Ascending aorta (tissue), 2 donors: ENCODE measurements at regions not wholly inside any gene's neighbourhood (a gene's known extent, or its start where the extent isn't known, plus 50 kb on each side); places are given as distances from the start of the nearest gene placed in this dataset.

ENCODE experiments used
- DNase-seq, 2 donors: peaks; one replicate each; pipeline ENCODE4 v3.0.0-alpha.2; 2019; ENCODE audit warnings: low spot score in 2 of 2
- H3K27ac ChIP-seq, 2 donors: fragments of 200-600 bp; sonication (generic); one replicate each; pipeline ENCODE4 v1.5.1; 2016 to 2017; ENCODE audit warnings: mild to moderate bottlenecking in 1 of 2
- H3K27me3 ChIP-seq: fragments of 200-600 bp; sonication (generic); one replicate; pipeline ENCODE4 v1.5.1; 2017
- H3K36me3 ChIP-seq, 2 donors: fragments of 200-600 bp; sonication (generic); one replicate each; pipeline ENCODE4 v1.5.1; 2016
- H3K4me1 ChIP-seq, 2 donors: fragments of 200-600 bp; sonication (generic); one replicate each; pipeline ENCODE4 v1.5.1; 2016 to 2017; ENCODE audit warnings: mild to moderate bottlenecking in 1 of 2
- H3K4me3 ChIP-seq, 2 donors: fragments of 200-600 bp; sonication (generic); one replicate each; pipeline ENCODE4 v1.5.1; 2016 to 2017; ENCODE audit warnings: mild to moderate bottlenecking in 1 of 2
- H3K9me3 ChIP-seq, 2 donors: fragments of 200-600 bp; sonication (generic); one replicate each; pipeline ENCODE4 v1.5.1; 2016
- intact Hi-C: fragments of 100-400 bp; cut with DNase I; formaldehyde crosslinking; loops from one replicate; pipeline ENCODE4 v1.15.1; 2023
- TF ChIP-seq, protein P1 (sequence below), 3 experiments: fragments of 200-600 bp in 2 of 3; fragments of 450-650 bp in 1 of 3; sonication (generic) in 2 of 3; IDR thresholded peaks; one replicate each; pipeline ENCODE4 v1.5.1; 2016 to 2019; ENCODE audit warnings: antibody characterized with exemption in 3 of 3, mild to moderate bottlenecking in 1 of 3, moderate library complexity in 1 of 3

DNA sequence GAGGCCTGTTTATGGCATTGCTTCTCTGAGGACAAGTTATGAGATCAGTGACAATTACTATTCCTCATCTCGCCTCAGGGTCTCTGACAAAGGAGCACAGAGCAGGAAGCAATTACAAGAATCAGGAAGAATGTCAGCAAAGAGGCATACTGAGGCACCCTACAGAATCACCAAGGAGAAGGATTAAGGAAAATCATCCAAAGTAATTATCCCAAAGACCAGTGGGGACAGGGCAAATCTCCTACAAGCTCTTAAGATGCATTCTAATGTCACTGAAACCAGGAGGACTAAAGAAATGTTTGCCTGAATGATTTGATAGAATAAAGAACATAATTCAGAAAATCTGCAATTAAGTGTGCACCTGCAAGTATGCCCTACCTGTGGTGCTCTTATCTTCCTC lies 206.2 kb downstream of the RCHY1 start:
- intact Hi-C loops, result no loop called here
- Histone ChIP-seq H3K27ac (no peak overlapping the region), H3K4me3 (no peak overlapping the region), H3K36me3 (no peaks in the 10 kb centered on the region), H3K9me3 (peaks cover 0 to 7% of the 10 kb centered on the region in 2 donors), H3K27me3 (no peaks in the 10 kb centered on the region), H3K4me1 (no peaks in the 10 kb centered on the region)
- no peak for DNase-seq
- TF ChIP-seq, protein P1, sequence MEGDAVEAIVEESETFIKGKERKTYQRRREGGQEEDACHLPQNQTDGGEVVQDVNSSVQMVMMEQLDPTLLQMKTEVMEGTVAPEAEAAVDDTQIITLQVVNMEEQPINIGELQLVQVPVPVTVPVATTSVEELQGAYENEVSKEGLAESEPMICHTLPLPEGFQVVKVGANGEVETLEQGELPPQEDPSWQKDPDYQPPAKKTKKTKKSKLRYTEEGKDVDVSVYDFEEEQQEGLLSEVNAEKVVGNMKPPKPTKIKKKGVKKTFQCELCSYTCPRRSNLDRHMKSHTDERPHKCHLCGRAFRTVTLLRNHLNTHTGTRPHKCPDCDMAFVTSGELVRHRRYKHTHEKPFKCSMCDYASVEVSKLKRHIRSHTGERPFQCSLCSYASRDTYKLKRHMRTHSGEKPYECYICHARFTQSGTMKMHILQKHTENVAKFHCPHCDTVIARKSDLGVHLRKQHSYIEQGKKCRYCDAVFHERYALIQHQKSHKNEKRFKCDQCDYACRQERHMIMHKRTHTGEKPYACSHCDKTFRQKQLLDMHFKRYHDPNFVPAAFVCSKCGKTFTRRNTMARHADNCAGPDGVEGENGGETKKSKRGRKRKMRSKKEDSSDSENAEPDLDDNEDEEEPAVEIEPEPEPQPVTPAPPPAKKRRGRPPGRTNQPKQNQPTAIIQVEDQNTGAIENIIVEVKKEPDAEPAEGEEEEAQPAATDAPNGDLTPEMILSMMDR (IDR thresholded peaks at IDR 0.05), result no peak

DNA sequence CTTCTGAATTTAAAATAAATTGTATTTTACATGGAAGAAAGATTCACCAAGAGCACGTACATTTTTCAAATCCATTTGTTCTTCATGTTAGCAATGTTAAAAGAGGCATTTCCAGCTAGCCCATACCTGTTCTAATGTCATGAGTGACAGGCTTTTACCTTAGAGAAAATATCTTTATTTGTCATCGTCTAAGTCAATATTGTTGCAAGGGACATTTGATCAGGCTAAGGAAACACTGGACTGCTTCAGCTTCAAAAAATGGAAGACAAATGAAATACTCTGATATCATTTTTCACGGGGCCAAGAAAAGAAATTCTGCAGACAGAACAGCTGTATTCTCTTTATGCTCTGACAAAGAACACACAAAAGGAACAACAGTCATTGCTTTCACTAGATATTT lies 207.7 kb downstream of the RCHY1 start:
- intact Hi-C loops, result no loop called here
- no peak for DNase-seq
- peaks cover 0 to 7% of the 10 kb centered on the region in 2 donors for H3K9me3 ChIP-seq

DNA sequence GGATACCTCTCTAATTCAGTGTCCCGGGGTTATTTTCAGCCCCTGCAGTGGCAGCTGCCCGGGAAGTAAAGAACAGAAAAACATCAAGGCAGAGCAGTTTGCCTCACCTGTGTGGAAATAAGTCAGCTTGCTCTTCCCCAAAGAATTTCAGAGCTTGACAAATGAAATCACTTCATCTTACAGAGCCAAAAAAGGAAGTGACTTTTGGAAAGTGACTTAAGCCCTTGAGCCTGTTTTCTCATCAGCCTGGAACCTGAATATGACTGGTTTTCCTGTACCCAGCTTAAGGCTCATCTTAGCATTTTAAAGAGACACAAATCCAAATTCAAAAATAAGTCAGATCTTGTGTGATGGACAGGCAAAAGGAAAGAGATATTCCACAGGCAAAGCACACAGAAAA lies 211.6 kb downstream of the RCHY1 start:
- H3K36me3 ChIP-seq, result no peaks in the 10 kb centered on the region
- no peak overlapping the region for H3K27ac ChIP-seq
- TF ChIP-seq, protein P1 (IDR thresholded peaks at IDR 0.05), result no peak
- no peaks in the 10 kb centered on the region for H3K4me1 ChIP-seq
- H3K4me3 ChIP-seq, result no peak overlapping the region
- intact Hi-C loops, result no loop called here
- H3K9me3 ChIP-seq, result peaks cover 0 to 3% of the 10 kb centered on the region in 2 donors
- DNase-seq, result no peak
- no peaks in the 10 kb centered on the region for H3K27me3 ChIP-seq

More for the DNA sequence above, 207.7 kb downstream of the RCHY1 start:
- no peak overlapping the region for H3K4me3 ChIP-seq
- H3K27ac ChIP-seq, result no peak overlapping the region
- no peaks in the 10 kb centered on the region for H3K36me3 ChIP-seq
- H3K4me1 ChIP-seq, result no peaks in the 10 kb centered on the region
- H3K27me3 ChIP-seq, result no peaks in the 10 kb centered on the region
- TF ChIP-seq, protein P1 (IDR thresholded peaks at IDR 0.05), result no peak

DNA sequence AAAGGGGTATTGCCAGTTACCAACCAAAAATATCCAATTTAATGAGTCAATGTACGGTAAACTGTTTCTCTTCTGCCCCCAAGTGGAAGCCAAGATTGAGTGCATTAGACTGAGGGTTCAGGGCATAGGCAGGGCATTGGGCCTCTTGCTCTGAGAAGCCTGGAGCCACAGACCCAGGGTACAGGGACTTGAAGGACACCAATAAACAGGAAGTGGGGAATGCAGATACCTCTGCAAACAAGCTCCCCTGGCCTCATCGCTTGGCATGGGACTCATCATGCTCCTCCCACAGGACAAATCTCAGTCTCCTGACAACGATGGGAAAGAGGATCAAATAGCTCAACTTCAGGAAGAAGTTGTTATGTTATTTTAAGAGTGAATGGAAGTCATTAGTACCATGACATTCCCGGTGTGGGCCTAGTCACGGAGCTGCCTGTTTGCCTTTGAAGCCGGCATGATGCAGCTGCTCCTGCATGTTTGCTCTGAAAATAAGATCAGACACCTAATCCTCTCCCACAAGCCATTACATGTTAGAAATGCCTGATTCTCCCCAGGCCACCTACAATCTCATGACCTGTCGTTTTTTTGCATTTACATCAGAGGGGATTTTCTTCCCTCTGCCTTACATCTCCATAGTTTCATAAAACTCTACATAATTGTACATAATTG lies 224.2 kb downstream of the RCHY1 start:
- no peak for DNase-seq
- Histone ChIP-seq H3K4me1 (no peaks in the 10 kb centered on the region), H3K4me3 (no peak overlapping the region), H3K36me3 (no peaks in the 10 kb centered on the region), H3K27ac (no peak overlapping the region), H3K9me3 (no peaks in the 10 kb centered on the region), H3K27me3 (no peaks in the 10 kb centered on the region)
- intact Hi-C loops, result loop anchor here (2.0 kb wide), 1 partner anchor 357 kb away; the partner anchor contains the start of gene PARM1
- TF ChIP-seq, protein P1 (IDR thresholded peaks at IDR 0.05), result peak in 2 of 3 experiments; percentile 23 to 36

DNA sequence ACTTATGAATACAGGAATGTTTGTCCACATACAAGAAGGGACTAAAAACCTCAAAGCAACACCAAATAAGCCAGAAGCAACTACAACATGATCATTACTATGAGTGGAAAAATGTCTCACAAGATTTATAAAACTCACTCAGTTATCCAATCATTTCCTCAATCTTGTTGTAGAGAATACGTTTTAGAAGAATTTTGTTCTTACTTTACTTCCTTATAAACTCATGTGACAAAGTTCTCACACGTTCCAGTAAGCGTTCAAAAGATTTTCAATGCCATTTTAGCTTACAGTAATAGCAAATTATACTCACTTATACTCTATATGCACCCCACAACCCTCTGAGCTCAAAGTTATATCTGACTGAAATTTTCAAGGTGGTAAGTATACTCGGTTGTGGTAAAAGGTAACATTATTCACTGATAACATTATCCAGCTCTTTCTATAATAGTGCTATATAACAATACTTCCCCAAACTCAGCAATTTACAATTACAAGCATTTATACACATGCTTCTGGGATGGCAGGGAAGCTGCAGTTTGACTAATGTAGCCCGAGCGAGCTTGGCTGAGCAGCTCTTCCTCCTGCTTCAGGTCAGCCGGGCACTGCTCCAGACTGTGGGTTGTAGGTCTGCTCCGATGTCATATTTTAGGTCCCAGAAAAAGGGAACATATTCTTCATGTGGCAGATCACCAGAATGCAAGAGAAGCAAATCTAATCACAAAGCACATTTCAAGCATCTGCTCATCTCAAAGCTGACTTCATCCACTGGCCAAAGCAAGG lies 226.3 kb downstream of the RCHY1 start:
- Histone ChIP-seq H3K4me3 (no peak overlapping the region), H3K27ac (no peak overlapping the region), H3K9me3 (no peaks in the 10 kb centered on the region), H3K36me3 (no peaks in the 10 kb centered on the region), H3K27me3 (no peaks in the 10 kb centered on the region), H3K4me1 (no peaks in the 10 kb centered on the region)
- intact Hi-C loops, result no loop called here
- TF ChIP-seq, protein P1 (IDR thresholded peaks at IDR 0.05), result no peak
- DNase-seq, result no peak
